NT2/D1 (cell line): ENCODE measurements at regions not wholly inside any gene's neighbourhood (a gene's known extent, or its start where the extent isn't known, plus 50 kb on each side); places are given as distances from the start of the nearest gene placed in this dataset.

ENCODE experiments used
- DNase-seq: peaks from one replicate; pipeline ENCODE4 v3.0.0-alpha.2; 2011; ENCODE audit warnings: low read depth, low spot score
- H3K27me3 ChIP-seq: 2 replicates; pipeline ENCODE4 v1.6.0; 2011; ENCODE audit warnings: mild to moderate bottlenecking; ENCODE audit not compliant: insufficient read length, insufficient read depth
- H3K36me3 ChIP-seq: 2 replicates; pipeline ENCODE4 v1.6.1; 2011; ENCODE audit warnings: mild to moderate bottlenecking, low read length, mixed read lengths; ENCODE audit not compliant: insufficient read depth, insufficient read length
- H3K4me1 ChIP-seq: 2 replicates; pipeline ENCODE4 v1.5.1; 2011; ENCODE audit not compliant: insufficient read depth, insufficient read length
- H3K4me3 ChIP-seq: 2 replicates; pipeline ENCODE4 v1.5.1; 2011; ENCODE audit warnings: low read depth; ENCODE audit not compliant: insufficient read length
- H3K9ac ChIP-seq: 2 replicates; pipeline ENCODE4 v1.6.0; 2011; ENCODE audit warnings: low read depth; ENCODE audit not compliant: insufficient read length
- H3K9me3 ChIP-seq: 2 replicates; pipeline ENCODE4 v1.5.1; 2011; ENCODE audit warnings: mild to moderate bottlenecking, low read length; ENCODE audit not compliant: insufficient read depth
- SUZ12 ChIP-seq: IDR thresholded peaks from 2 replicates; pipeline ENCODE4 v1.6.1; 2011; ENCODE audit not compliant: insufficient read length, insufficient read depth; ENCODE audit errors: extremely low read depth
- YY1 ChIP-seq: IDR thresholded peaks from 2 replicates; pipeline ENCODE4 v1.6.1; 2011; ENCODE audit not compliant: insufficient read length, insufficient read depth
- ZNF274 ChIP-seq: IDR thresholded peaks from 2 replicates; pipeline ENCODE4 v1.6.1; 2011; ENCODE audit warnings: mild to moderate bottlenecking, low read depth, low read length

DNA sequence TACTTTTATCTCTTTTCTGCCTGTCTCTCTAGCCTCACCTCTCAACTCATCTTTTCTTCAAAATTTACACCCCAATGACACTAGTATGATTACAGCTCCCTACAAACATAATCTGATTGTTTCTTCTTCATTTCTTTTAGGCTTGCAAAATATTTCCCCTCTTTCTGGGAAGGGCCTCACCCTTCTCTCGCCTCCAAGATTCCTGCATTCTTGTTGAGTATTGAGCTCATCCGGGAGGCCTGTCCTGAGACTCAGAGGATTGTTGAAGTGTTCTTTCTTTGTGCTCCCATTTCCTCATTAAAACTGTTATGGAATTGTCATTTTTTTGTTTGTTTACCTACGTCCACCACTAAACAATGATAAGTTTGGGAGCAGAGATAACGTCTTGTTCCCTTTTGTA, 99.1 kb upstream of the CHRM3 start:
- Histone ChIP-seq H3K4me3 (no peak overlapping the region), H3K27me3 (no peaks in the 10 kb centered on the region), H3K4me1 (no peaks in the 10 kb centered on the region), H3K9ac (no peak overlapping the region), H3K36me3 (no peaks in the 10 kb centered on the region), H3K9me3 (no peaks in the 10 kb centered on the region; the same call in 1 of the 2 replicates)
- DNase-seq: peak; percentile 27
- no peak for TF ChIP-seq ZNF274
- TF ChIP-seq YY1: no peak
- TF ChIP-seq SUZ12: no peak

GRCh38 chr1:239283216-239283615, 103.2 kb upstream of the CHRM3 start:
- H3K36me3 ChIP-seq: no peaks in the 10 kb centered on the region
- no peak overlapping the region for H3K4me3 ChIP-seq
- H3K4me1 ChIP-seq: no peaks in the 10 kb centered on the region
- no peak overlapping the region for H3K9ac ChIP-seq
- TF ChIP-seq SUZ12 (no peak), YY1 (no peak), ZNF274 (no peak)
- no peak for DNase-seq
- no peaks in the 10 kb centered on the region for H3K27me3 ChIP-seq
- H3K9me3 ChIP-seq: no peaks in the 10 kb centered on the region; the same call in 1 of the 2 replicates

DNA sequence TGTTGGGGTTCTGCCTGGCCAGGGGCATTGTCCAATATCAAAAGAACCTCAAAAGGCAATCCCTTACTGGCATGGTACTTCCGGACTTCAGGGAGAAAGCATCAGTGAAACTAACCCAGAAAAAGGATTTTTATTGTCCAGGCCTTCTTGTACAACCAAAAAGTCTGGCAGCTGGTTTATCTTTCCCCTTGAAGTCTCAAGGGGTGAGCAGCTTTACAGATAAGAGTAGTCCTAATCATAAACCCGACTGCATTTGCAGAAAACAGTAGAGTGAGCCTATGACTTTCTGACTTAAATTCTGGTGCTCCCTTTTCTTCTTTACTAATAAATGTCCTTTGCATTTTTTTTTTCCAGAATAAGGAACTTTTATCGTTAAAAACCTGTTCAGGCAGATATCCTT, 104.0 kb upstream of the CHRM3 start:
- DNase-seq: no peak
- H3K36me3 ChIP-seq: no peaks in the 10 kb centered on the region
- H3K4me3 ChIP-seq: no peak overlapping the region
- no peaks in the 10 kb centered on the region for H3K27me3 ChIP-seq
- TF ChIP-seq ZNF274: no peak
- TF ChIP-seq YY1: no peak
- no peak for TF ChIP-seq SUZ12
- H3K9me3 ChIP-seq: no peaks in the 10 kb centered on the region; the same call in 1 of the 2 replicates
- no peak overlapping the region for H3K9ac ChIP-seq
- no peaks in the 10 kb centered on the region for H3K4me1 ChIP-seq

GRCh38 chr1:239276051-239276450, 110.3 kb upstream of the CHRM3 start:
- H3K4me3 ChIP-seq: no peak overlapping the region
- H3K36me3 ChIP-seq: no peaks in the 10 kb centered on the region
- no peaks in the 10 kb centered on the region for H3K27me3 ChIP-seq
- no peaks in the 10 kb centered on the region for H3K9me3 ChIP-seq
- H3K9ac ChIP-seq: no peak overlapping the region
- TF ChIP-seq SUZ12: no peak
- TF ChIP-seq YY1: no peak
- TF ChIP-seq ZNF274: no peak
- DNase-seq: no peak
- H3K4me1 ChIP-seq: no peaks in the 10 kb centered on the region

GRCh38 chr1:239274242-239274830, 112.0 kb upstream of the CHRM3 start:
- no peaks in the 10 kb centered on the region for H3K4me1 ChIP-seq
- no peaks in the 10 kb centered on the region for H3K36me3 ChIP-seq
- no peaks in the 10 kb centered on the region for H3K27me3 ChIP-seq
- no peak for TF ChIP-seq SUZ12
- TF ChIP-seq YY1: no peak
- no peak for TF ChIP-seq ZNF274
- no peak overlapping the region for H3K9ac ChIP-seq
- H3K4me3 ChIP-seq: no peak overlapping the region
- no peaks in the 10 kb centered on the region for H3K9me3 ChIP-seq
- no peak for DNase-seq

DNA sequence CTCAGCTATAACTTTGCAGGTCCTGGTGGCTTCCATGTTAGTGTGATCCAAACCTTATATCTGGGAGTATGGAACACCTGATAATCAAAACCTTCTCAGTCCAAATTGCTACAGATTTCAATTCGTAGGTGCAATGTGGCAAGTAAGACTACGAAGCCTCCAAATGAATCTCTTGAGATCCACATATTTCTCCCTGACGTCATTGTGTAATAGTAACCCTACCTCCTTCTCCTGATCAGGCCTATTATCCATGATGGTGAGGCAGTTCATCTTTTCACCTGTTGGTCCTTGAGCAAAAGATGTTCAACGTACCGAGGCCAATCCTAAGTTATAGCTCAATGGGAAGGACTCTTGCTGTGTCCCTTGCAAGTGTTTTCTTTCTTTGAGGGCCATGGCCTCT, 115.9 kb upstream of the CHRM3 start:
- no peak for DNase-seq
- Histone ChIP-seq H3K36me3 (no peaks in the 10 kb centered on the region), H3K9ac (no peak overlapping the region), H3K27me3 (no peaks in the 10 kb centered on the region), H3K4me1 (no peaks in the 10 kb centered on the region), H3K9me3 (no peaks in the 10 kb centered on the region), H3K4me3 (no peak overlapping the region)
- TF ChIP-seq ZNF274 (no peak), YY1 (no peak), SUZ12 (no peak)

DNA sequence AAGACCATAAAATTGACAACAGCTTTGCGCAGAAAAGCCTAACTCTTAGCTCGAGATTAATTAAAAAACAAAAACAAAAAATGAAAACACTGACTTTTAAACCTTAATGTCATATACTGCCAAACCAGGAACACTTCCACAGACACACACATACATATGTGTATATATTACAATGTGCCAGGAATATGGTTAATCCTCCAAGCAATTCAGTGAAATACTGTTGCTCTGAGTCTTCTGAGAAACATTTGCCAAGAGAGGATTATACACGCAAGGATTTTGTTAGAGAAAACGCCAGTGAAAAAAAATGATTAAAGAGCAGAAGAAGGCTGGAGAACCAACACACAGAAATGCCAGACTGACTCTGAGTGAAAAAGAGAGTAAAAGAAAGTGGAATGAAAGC, 116.7 kb upstream of the CHRM3 start:
- DNase-seq: no peak

DNA sequence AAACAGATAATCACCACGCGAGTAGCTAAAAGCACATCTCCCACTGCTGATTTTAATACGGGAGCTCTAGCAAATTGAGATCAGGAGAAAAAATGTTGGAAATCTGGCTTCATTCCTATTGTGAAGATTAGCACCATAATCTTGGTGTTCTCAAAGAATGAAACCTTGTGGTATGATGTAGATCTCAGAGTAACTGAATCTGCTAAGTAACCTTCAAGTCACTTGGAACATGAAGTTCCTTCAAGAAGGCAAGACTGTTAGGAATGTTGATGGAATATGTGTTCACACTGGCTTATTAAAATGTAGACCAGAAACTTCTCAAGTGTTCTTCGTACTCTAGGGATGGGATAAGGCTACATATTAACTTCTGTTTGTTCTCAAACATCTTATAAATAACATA, 117.4 kb upstream of the CHRM3 start:
- no peaks in the 10 kb centered on the region for H3K27me3 ChIP-seq
- H3K9ac ChIP-seq: no peak overlapping the region
- no peak overlapping the region for H3K4me3 ChIP-seq
- TF ChIP-seq ZNF274 (no peak), SUZ12 (no peak), YY1 (no peak)
- H3K36me3 ChIP-seq: no peaks in the 10 kb centered on the region
- no peak for DNase-seq
- H3K4me1 ChIP-seq: no peaks in the 10 kb centered on the region
- no peaks in the 10 kb centered on the region for H3K9me3 ChIP-seq

More for the DNA sequence above, 116.7 kb upstream of the CHRM3 start:
- no peak for TF ChIP-seq ZNF274
- Histone ChIP-seq H3K36me3 (no peaks in the 10 kb centered on the region), H3K9ac (no peak overlapping the region), H3K4me3 (no peak overlapping the region), H3K9me3 (no peaks in the 10 kb centered on the region), H3K27me3 (no peaks in the 10 kb centered on the region), H3K4me1 (no peaks in the 10 kb centered on the region)
